ENCODE measurements at regions not wholly inside any gene's neighbourhood (a gene's known extent, or its start where the extent isn't known, plus 50 kb on each side); places are given as distances from the start of the nearest gene placed in this dataset.

- TF ChIP-seq CTCF (IDR thresholded peaks at IDR 0.05; ENCODE audit: low read length) (no peak), EZH2 (IDR thresholded peaks at IDR 0.05; ENCODE audit: borderline replicate concordance, low read length) (no peak)
Measured at GRCh38 chr5:87029951-87030350, 237.7 kb upstream of the RASA1 start.
